Sigmoid colon (tissue), 6 donors: ENCODE measurements at regions not wholly inside any gene's neighbourhood (a gene's known extent, or its start where the extent isn't known, plus 50 kb on each side); places are given as distances from the start of the nearest gene placed in this dataset.

ENCODE experiments used
- DNase-seq: peaks from one replicate; pipeline ENCODE4 v3.0.0-alpha.2; 2019
- H3K27ac ChIP-seq, 4 donors: fragments of 200-600 bp; sonication (generic); one replicate each; pipeline ENCODE4 v1.5.1; 2016 to 2019; ENCODE audit warnings: mild to moderate bottlenecking in 1 of 4
- H3K27me3 ChIP-seq, 3 donors: fragments of 200-600 bp; sonication (generic); one replicate each; pipeline ENCODE4 v1.5.1; 2019; ENCODE audit warnings: mild to moderate bottlenecking in 1 of 3
- H3K36me3 ChIP-seq, 4 donors: fragments of 200-600 bp; sonication (generic); one replicate each; pipeline ENCODE4 v1.5.1; 2016 to 2019
- H3K4me1 ChIP-seq, 4 donors: fragments of 200-600 bp; sonication (generic); one replicate each; pipeline ENCODE4 v1.5.1; 2017 to 2019
- H3K4me3 ChIP-seq, 4 donors: fragments of 200-600 bp; sonication (generic); one replicate each; pipeline ENCODE4 v1.5.1; 2017 to 2019; ENCODE audit warnings: mild to moderate bottlenecking in 2 of 4, moderate library complexity in 1 of 4
- H3K9me3 ChIP-seq, 4 donors: fragments of 200-600 bp in 3 of 4; sonication (generic) in 3 of 4; one replicate each; pipeline versions ENCODE4 v1.5.1 to v1.6.1; 2013 to 2019
- EP300 ChIP-seq, 4 donors: sonication (generic); formaldehyde crosslinking; IDR thresholded peaks; one replicate each; pipeline ENCODE4 v1.6.1; 2017; ENCODE audit warnings: antibody characterized with exemption in 4 of 4
- POLR2A ChIP-seq, 2 donors: fragments of 450-650 bp; IDR thresholded peaks; one replicate each; pipeline ENCODE4 v1.6.1; 2016; ENCODE audit warnings: antibody characterized with exemption in 2 of 2, mild to moderate bottlenecking in 2 of 2, moderate library complexity in 2 of 2
- POLR2AphosphoS5 ChIP-seq, 4 donors: sonication (generic); formaldehyde crosslinking; IDR thresholded peaks; one replicate each; pipeline ENCODE4 v1.6.1; 2017; ENCODE audit warnings: antibody characterized with exemption in 4 of 4
- WGBS, 2 donors: extraction: QIAGEN DNeasy Blood & Tissue Kit; methylation state at CpG; one replicate each; pipeline ENCODE4 v1.1.7; 2013; 5-methylcytosine and 5-hydroxymethylcytosine counted together
- intact Hi-C: fragments of 100-400 bp; cut with DNase I; formaldehyde crosslinking; loops from one replicate; pipeline ENCODE4 v1.15.1; 2023
- TF ChIP-seq, protein P1 (sequence below), 4 experiments: fragments of 450-650 bp in 3 of 4; fragments of 200-600 bp in 1 of 4; IDR thresholded peaks; one replicate each; pipeline ENCODE4 v1.5.1; 2016 to 2019; ENCODE audit warnings: antibody characterized with exemption in 4 of 4, mild to moderate bottlenecking in 3 of 4, moderate library complexity in 2 of 4
- donor health status: healthy with polysubstance abuse.
- donor health status: healthy.

DNA sequence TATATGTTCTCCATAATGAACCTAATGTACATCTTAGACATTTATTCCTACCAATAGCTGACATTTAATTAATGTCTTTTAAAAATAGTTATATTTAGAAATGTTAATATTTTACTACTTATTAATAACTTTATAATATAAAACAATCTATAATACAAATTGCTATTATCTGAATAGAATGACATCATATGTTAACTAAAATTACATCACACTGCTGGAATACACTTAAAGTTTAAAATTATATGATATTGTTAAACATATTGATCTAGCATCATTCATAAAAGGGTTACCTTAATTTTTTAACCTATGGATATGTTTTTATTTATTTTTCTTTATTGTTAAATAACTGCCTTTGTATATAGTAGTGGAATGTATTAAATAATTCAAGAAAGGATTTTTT is 660.2 kb upstream of the ADGRB3 start:
- no peak overlapping the region for H3K27ac ChIP-seq
- no peaks in the 10 kb centered on the region for H3K4me1 ChIP-seq
- no peaks in the 10 kb centered on the region for H3K36me3 ChIP-seq
- H3K4me3 ChIP-seq = no peak overlapping the region
- TF ChIP-seq, protein P1, sequence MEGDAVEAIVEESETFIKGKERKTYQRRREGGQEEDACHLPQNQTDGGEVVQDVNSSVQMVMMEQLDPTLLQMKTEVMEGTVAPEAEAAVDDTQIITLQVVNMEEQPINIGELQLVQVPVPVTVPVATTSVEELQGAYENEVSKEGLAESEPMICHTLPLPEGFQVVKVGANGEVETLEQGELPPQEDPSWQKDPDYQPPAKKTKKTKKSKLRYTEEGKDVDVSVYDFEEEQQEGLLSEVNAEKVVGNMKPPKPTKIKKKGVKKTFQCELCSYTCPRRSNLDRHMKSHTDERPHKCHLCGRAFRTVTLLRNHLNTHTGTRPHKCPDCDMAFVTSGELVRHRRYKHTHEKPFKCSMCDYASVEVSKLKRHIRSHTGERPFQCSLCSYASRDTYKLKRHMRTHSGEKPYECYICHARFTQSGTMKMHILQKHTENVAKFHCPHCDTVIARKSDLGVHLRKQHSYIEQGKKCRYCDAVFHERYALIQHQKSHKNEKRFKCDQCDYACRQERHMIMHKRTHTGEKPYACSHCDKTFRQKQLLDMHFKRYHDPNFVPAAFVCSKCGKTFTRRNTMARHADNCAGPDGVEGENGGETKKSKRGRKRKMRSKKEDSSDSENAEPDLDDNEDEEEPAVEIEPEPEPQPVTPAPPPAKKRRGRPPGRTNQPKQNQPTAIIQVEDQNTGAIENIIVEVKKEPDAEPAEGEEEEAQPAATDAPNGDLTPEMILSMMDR (IDR thresholded peaks at IDR 0.05) = no peak
- TF ChIP-seq POLR2AphosphoS5 (IDR thresholded peaks at IDR 0.05) (no peak), POLR2A (IDR thresholded peaks at IDR 0.05) (no peak), EP300 (IDR thresholded peaks at IDR 0.05) (no peak)
- intact Hi-C loops = no loop called here
- no peaks in the 10 kb centered on the region for H3K27me3 ChIP-seq
- DNase-seq = no peak
- H3K9me3 ChIP-seq = peaks cover 0 to 4% (median 0%) of the 10 kb centered on the region in 4 donors

DNA sequence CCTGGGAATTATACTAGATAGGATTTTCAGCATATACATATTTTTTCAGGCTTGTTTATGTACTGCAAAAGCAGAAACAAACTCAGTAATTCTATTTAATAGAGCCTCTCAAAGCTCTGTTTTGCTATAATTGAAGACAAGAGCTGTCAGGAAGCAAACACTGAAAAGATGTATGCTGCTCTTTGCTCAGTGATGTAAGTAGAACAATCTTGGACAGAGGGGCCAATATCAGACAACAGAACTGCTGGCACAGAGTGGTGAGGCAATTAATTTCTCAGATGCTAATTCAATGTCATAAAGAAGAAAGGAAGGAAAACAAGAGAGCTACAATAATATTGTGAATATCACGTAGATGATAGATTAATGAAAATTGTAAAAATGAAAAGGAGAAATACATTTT is 663.3 kb upstream of the ADGRB3 start:
- intact Hi-C loops = no loop called here
- no peaks in the 10 kb centered on the region for H3K9me3 ChIP-seq
- 85 to 94% methylated on average over 1 of the region's 1 CpG for WGBS, 2 donors
- no peaks in the 10 kb centered on the region for H3K27me3 ChIP-seq
- H3K27ac ChIP-seq = no peak overlapping the region
- H3K36me3 ChIP-seq = no peaks in the 10 kb centered on the region
- no peak for DNase-seq
- no peaks in the 10 kb centered on the region for H3K4me1 ChIP-seq
- H3K4me3 ChIP-seq = no peak overlapping the region
- TF ChIP-seq EP300 (IDR thresholded peaks at IDR 0.05) = no peak
- no peak for TF ChIP-seq POLR2AphosphoS5 (IDR thresholded peaks at IDR 0.05)
- TF ChIP-seq, protein P1 (IDR thresholded peaks at IDR 0.05) = no peak
- no peak for TF ChIP-seq POLR2A (IDR thresholded peaks at IDR 0.05)

DNA sequence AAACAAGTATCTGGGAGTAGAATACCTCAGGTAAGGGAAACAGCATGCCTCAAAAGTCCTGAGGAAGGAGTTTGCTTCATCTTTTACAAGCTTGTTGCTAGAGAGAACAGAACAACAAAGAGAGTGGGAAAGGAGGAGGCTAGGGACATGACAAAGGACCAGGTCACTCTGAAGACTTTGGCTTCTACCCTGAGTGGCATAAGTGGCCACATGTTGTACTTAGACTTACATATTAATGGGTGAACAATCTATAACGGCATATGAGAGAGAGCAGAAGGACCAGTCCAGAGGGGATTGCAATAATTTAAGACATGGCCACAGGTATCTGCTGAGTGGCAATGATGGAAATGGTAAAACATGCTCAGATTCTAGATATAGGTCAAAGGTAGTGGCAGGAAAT is 668.3 kb upstream of the ADGRB3 start:
- intact Hi-C loops = no loop called here
- H3K4me3 ChIP-seq = no peak overlapping the region
- H3K27ac ChIP-seq = no peak overlapping the region
- DNase-seq = no peak
- WGBS, 2 donors = 85 to 87% methylated on average over 1 of the region's 1 CpG
- no peaks in the 10 kb centered on the region for H3K36me3 ChIP-seq
- no peaks in the 10 kb centered on the region for H3K4me1 ChIP-seq
- TF ChIP-seq POLR2AphosphoS5 (IDR thresholded peaks at IDR 0.05) (no peak), POLR2A (IDR thresholded peaks at IDR 0.05) (no peak), EP300 (IDR thresholded peaks at IDR 0.05) (no peak)
- TF ChIP-seq, protein P1 (IDR thresholded peaks at IDR 0.05) = no peak
- no peaks in the 10 kb centered on the region for H3K27me3 ChIP-seq
- H3K9me3 ChIP-seq = no peaks in the 10 kb centered on the region

DNA sequence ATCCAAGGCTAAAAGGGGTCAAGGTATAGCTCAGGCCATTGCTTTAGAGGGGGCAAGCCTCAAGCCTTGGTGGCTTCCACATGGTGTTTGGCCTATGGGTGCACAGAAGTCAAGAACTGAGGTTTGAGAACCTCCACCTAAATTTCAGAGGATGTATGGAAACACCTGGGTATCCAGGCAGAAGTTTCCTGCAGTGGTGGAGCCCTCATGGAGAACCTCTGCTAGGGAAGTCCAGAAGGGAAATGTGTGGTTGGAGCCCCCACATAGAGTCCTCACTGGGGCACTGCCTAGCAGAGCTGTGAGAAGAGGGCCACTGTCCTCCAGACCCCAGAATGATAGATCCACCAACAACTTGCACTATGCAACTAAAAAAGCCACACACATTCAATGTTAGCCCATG is 678.7 kb upstream of the ADGRB3 start:
- intact Hi-C loops = no loop called here
- Histone ChIP-seq H3K36me3 (no peaks in the 10 kb centered on the region), H3K4me1 (no peaks in the 10 kb centered on the region), H3K9me3 (peaks cover 0 to 10% (median 0%) of the 10 kb centered on the region in 4 donors), H3K27me3 (no peaks in the 10 kb centered on the region), H3K4me3 (no peak overlapping the region), H3K27ac (no peak overlapping the region)
- DNase-seq = no peak
- no peak for TF ChIP-seq POLR2A (IDR thresholded peaks at IDR 0.05)
- TF ChIP-seq, protein P1 (IDR thresholded peaks at IDR 0.05) = no peak
- no peak for TF ChIP-seq POLR2AphosphoS5 (IDR thresholded peaks at IDR 0.05)
- TF ChIP-seq EP300 (IDR thresholded peaks at IDR 0.05) = no peak

DNA sequence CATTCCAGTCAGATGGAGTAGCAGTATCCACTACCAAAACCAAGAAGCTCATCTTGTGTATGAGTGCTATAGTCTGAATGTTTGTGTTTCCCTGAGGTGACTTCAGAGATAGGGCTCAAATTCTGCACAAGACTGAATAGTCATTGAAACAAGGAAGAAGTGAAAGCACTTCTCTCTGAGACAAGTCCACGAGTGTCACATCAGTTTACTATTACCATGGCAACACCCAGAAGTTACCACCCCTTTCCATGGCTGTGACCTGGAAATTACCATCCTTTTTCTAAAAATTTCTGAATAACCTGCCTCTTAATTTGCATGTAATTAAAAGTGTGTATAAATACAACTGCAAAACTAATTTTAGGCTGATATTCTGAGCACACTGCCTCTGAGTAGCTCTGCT is 682.1 kb upstream of the ADGRB3 start:
- intact Hi-C loops = no loop called here
- Histone ChIP-seq H3K4me3 (no peak overlapping the region), H3K27ac (no peak overlapping the region), H3K27me3 (no peaks in the 10 kb centered on the region), H3K4me1 (no peaks in the 10 kb centered on the region), H3K36me3 (no peaks in the 10 kb centered on the region), H3K9me3 (peaks cover 0 to 10% (median 0%) of the 10 kb centered on the region in 4 donors)
- WGBS, 2 donors = 33 to 34% methylated on average over 1 of the region's 1 CpG
- no peak for DNase-seq
- TF ChIP-seq POLR2AphosphoS5 (IDR thresholded peaks at IDR 0.05) = no peak
